ENCODE measurements at regions not wholly inside any gene's neighbourhood (a gene's known extent, or its start where the extent isn't known, plus 50 kb on each side); places are given as distances from the start of the nearest gene placed in this dataset.

DNA sequence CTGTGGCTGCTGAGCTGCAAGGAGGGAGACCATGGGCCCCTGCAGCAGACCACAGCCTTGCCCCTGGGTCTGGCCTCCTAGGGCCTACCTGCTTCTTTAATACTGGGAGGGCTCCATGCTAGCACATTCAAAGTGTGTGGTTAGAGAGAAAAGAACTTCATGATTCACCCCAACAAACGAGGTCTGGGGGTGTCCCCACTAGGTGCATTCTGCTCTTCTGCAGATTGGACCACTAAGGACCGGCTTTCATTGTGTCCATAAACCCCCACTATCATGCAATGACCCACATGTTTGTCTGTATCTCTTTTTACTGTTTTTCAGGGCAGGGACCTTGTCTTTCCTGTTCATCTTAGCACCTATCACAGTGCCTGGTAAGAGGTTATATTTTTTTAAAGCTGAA is 185.4 kb downstream of the OMA1 start:
- TF ChIP-seq ISL1 (CRISPR knock-in tag; IDR thresholded peaks at IDR 0.05), result no peak
- no peak for TF ChIP-seq TCF4 (CRISPR knock-in tag; IDR thresholded peaks at IDR 0.05; ENCODE audit: borderline replicate concordance)
- no peak for TF ChIP-seq OSR1 (CRISPR knock-in tag; IDR thresholded peaks at IDR 0.05)
- TF ChIP-seq PPARA (CRISPR knock-in tag; IDR thresholded peaks at IDR 0.05; ENCODE audit: borderline replicate concordance), result no peak
- no peak for TF ChIP-seq ZFP30 (CRISPR knock-in tag; IDR thresholded peaks at IDR 0.05)
- TF ChIP-seq GLIS3 (CRISPR knock-in tag; IDR thresholded peaks at IDR 0.05), result no peak
- ATAC-seq, result no peak

DNA sequence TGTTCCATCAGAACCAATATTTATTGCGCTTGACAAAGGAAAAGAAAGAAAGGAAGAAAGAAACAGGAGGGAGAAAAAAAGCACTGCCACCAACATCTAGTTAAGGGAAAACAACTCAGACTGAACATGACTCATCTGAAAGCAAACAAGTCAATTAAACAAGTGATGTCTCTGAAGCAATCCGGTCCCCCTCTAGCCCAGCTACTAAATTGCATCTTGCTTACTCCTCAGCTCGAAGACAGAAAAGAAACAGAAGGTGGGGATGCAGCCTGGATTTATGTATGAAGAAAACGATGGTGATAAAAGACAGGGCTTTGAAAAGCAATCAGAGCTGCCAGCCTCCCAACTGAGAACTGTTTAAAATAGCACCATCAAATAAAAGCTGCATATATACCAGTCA is 188.2 kb downstream of the OMA1 start:
- TF ChIP-seq GLIS3 (CRISPR knock-in tag; IDR thresholded peaks at IDR 0.05), result no peak
- TF ChIP-seq ZFP3 (CRISPR knock-in tag; IDR thresholded peaks at IDR 0.05), result no peak
- TF ChIP-seq CREB5 (CRISPR knock-in tag; IDR thresholded peaks at IDR 0.05; ENCODE audit: low read depth), result no peak
- TF ChIP-seq PPARA (CRISPR knock-in tag; IDR thresholded peaks at IDR 0.05; ENCODE audit: borderline replicate concordance), result no peak
- no peak for TF ChIP-seq BACH2 (CRISPR knock-in tag; IDR thresholded peaks at IDR 0.05; ENCODE audit: borderline replicate concordance)
- TF ChIP-seq, protein P1, sequence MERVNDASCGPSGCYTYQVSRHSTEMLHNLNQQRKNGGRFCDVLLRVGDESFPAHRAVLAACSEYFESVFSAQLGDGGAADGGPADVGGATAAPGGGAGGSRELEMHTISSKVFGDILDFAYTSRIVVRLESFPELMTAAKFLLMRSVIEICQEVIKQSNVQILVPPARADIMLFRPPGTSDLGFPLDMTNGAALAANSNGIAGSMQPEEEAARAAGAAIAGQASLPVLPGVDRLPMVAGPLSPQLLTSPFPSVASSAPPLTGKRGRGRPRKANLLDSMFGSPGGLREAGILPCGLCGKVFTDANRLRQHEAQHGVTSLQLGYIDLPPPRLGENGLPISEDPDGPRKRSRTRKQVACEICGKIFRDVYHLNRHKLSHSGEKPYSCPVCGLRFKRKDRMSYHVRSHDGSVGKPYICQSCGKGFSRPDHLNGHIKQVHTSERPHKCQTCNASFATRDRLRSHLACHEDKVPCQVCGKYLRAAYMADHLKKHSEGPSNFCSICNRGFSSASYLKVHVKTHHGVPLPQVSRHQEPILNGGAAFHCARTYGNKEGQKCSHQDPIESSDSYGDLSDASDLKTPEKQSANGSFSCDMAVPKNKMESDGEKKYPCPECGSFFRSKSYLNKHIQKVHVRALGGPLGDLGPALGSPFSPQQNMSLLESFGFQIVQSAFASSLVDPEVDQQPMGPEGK (CRISPR knock-in tag; IDR thresholded peaks at IDR 0.05; ENCODE audit: borderline replicate concordance), result no peak
- TF ChIP-seq SNAI2 (CRISPR knock-in tag; IDR thresholded peaks at IDR 0.05), result no peak
- no peak for TF ChIP-seq ESRRG (CRISPR knock-in tag; IDR thresholded peaks at IDR 0.05)
- ATAC-seq, result peak; percentile 57; the same call in 2 of the 3 replicates

- ATAC-seq, result no peak
- TF ChIP-seq RARB (CRISPR knock-in tag; IDR thresholded peaks at IDR 0.05) (no peak), CREB5 (CRISPR knock-in tag; IDR thresholded peaks at IDR 0.05; ENCODE audit: low read depth) (no peak), ISL1 (CRISPR knock-in tag; IDR thresholded peaks at IDR 0.05) (no peak), ZFP30 (CRISPR knock-in tag; IDR thresholded peaks at IDR 0.05) (no peak), ZNF70 (CRISPR knock-in tag; IDR thresholded peaks at IDR 0.05) (no peak), POU6F1 (CRISPR knock-in tag; IDR thresholded peaks at IDR 0.05; ENCODE audit: borderline replicate concordance, low read depth) (no peak)
- TF ChIP-seq, protein P2, sequence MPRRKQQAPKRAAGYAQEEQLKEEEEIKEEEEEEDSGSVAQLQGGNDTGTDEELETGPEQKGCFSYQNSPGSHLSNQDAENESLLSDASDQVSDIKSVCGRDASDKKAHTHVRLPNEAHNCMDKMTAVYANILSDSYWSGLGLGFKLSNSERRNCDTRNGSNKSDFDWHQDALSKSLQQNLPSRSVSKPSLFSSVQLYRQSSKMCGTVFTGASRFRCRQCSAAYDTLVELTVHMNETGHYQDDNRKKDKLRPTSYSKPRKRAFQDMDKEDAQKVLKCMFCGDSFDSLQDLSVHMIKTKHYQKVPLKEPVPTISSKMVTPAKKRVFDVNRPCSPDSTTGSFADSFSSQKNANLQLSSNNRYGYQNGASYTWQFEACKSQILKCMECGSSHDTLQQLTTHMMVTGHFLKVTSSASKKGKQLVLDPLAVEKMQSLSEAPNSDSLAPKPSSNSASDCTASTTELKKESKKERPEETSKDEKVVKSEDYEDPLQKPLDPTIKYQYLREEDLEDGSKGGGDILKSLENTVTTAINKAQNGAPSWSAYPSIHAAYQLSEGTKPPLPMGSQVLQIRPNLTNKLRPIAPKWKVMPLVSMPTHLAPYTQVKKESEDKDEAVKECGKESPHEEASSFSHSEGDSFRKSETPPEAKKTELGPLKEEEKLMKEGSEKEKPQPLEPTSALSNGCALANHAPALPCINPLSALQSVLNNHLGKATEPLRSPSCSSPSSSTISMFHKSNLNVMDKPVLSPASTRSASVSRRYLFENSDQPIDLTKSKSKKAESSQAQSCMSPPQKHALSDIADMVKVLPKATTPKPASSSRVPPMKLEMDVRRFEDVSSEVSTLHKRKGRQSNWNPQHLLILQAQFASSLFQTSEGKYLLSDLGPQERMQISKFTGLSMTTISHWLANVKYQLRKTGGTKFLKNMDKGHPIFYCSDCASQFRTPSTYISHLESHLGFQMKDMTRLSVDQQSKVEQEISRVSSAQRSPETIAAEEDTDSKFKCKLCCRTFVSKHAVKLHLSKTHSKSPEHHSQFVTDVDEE (CRISPR knock-in tag; IDR thresholded peaks at IDR 0.05), result no peak
Measured at GRCh38 chr1:58356402-58356801, 190.1 kb downstream of the OMA1 start.

GRCh38 chr1:58353168-58353567 is 193.4 kb downstream of the OMA1 start:
- ATAC-seq, result no peak
- TF ChIP-seq OSR1 (CRISPR knock-in tag; IDR thresholded peaks at IDR 0.05) (no peak), CREB5 (CRISPR knock-in tag; IDR thresholded peaks at IDR 0.05; ENCODE audit: low read depth) (no peak), ESRRG (CRISPR knock-in tag; IDR thresholded peaks at IDR 0.05) (no peak), CSDC2 (CRISPR knock-in tag; IDR thresholded peaks at IDR 0.05) (no peak), RARB (CRISPR knock-in tag; IDR thresholded peaks at IDR 0.05) (no peak), POU6F1 (CRISPR knock-in tag; IDR thresholded peaks at IDR 0.05; ENCODE audit: borderline replicate concordance, low read depth) (no peak), TCF4 (CRISPR knock-in tag; IDR thresholded peaks at IDR 0.05; ENCODE audit: borderline replicate concordance) (no peak), ZNF8 (CRISPR knock-in tag; IDR thresholded peaks at IDR 0.05) (no peak), ISL1 (CRISPR knock-in tag; IDR thresholded peaks at IDR 0.05) (no peak), BACH2 (CRISPR knock-in tag; IDR thresholded peaks at IDR 0.05; ENCODE audit: borderline replicate concordance) (no peak), ARNTL (CRISPR knock-in tag; IDR thresholded peaks at IDR 0.05; ENCODE audit: borderline replicate concordance, low read depth) (no peak), ZNF565 (CRISPR knock-in tag; conservative IDR thresholded peaks at IDR 0.05; ENCODE audit: low read depth) (no peak)
- TF ChIP-seq, protein P2 (CRISPR knock-in tag; IDR thresholded peaks at IDR 0.05), result no peak
